Activated CD4-positive, alpha-beta T cell treated with anti-CD3 and anti-CD28 coated beads, Interleukin-2, amount 10 ng/mL, durations not matched to agents 24 days and 14 days (primary cell): ENCODE measurements at regions not wholly inside any gene's neighbourhood (a gene's known extent, or its start where the extent isn't known, plus 50 kb on each side); places are given as distances from the start of the nearest gene placed in this dataset.

ENCODE experiments used
- DNase-seq: peaks from one replicate; pipeline ENCODE4 v3.0.0; 2022
- H3K27ac Mint-ChIP-seq: one replicate; pipeline ENCODE4 v1.8.0; 2022; ENCODE audit warnings: mild to moderate bottlenecking, mixed read lengths
- H3K27me3 Mint-ChIP-seq: one replicate; pipeline ENCODE4 v1.8.0; 2022; ENCODE audit warnings: mixed read lengths
- H3K36me3 Mint-ChIP-seq: one replicate; pipeline ENCODE4 v1.8.0; 2022; ENCODE audit warnings: low read depth, mild to moderate bottlenecking, mixed read lengths
- H3K4me1 Mint-ChIP-seq: one replicate; pipeline ENCODE4 v1.8.0; 2021; ENCODE audit warnings: mixed read lengths
- H3K4me3 Mint-ChIP-seq: one replicate; pipeline ENCODE4 v1.8.0; 2022; ENCODE audit warnings: mild to moderate bottlenecking, moderate library complexity, mixed read lengths
- H3K9me3 Mint-ChIP-seq: one replicate; pipeline ENCODE4 v1.8.0; 2021; ENCODE audit warnings: mixed read lengths
- intact Hi-C: fragments of 100-400 bp; cut with micrococcal nuclease; formaldehyde crosslinking; loops from one replicate; pipeline ENCODE4 v1.15.1; 2023

DNA sequence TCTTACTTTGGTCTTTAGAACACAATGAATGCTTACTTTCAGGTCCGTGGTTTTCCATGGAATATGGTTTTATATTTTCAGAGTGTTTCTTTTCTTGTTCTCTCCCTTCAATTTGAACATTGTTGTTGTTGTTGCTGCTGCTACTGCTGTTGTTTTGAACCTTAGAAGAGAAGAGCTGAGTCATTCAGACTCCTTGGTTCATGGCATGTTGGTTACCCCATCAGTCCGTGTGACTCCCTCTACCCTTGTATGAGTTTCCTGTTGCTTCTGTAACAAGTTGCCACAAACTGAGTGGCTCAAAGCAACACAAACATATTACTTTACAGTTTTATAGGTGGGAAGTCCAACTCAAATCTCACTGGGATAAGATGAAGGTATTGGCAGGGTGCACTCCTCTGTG, 511.0 kb downstream of the INSC start:
- Mint-ChIP-seq H3K27ac (no peak overlapping the region), H3K4me1 (no peaks in the 10 kb centered on the region), H3K36me3 (no peaks in the 10 kb centered on the region), H3K27me3 (no peaks in the 10 kb centered on the region), H3K4me3 (no peak overlapping the region), H3K9me3 (no peaks in the 10 kb centered on the region)
- intact Hi-C loops, result no loop called here
- no peak for DNase-seq

- Mint-ChIP-seq H3K27ac (no peak overlapping the region), H3K27me3 (no peaks in the 10 kb centered on the region), H3K4me1 (no peaks in the 10 kb centered on the region), H3K36me3 (no peaks in the 10 kb centered on the region), H3K4me3 (no peak overlapping the region), H3K9me3 (no peaks in the 10 kb centered on the region)
- intact Hi-C loops, result no loop called here
- DNase-seq, result no peak
These were observed 512.8 kb downstream of the INSC start for GRCh38 chr11:15627560-15627959.

- Mint-ChIP-seq H3K4me1 (no peaks in the 10 kb centered on the region), H3K9me3 (no peaks in the 10 kb centered on the region), H3K4me3 (no peak overlapping the region)
These were observed 515.1 kb downstream of the INSC start for GRCh38 chr11:15629690-15630321.

DNA sequence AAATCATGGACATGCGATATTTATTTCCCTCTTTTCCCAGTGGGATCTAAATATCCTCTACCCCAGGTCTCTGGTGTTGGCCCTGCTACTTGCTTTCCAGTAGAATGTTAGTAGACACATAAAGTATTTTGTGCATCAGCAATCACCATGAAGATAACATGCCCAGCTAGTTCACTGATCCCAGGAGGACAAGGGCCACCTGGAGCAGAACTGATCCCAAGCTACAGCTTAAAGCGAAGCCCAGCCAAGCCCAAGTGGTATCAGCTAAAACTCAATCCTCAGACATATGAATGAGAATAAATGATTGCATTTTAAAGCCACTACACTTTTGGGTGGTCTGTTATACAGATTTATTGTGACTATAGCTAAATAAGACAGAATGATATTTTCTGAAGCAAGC, 516.2 kb downstream of the INSC start:
- no peak overlapping the region for H3K27ac Mint-ChIP-seq
- peaks cover 3% of the 10 kb centered on the region for H3K9me3 Mint-ChIP-seq
- H3K4me3 Mint-ChIP-seq, result no peak overlapping the region
- DNase-seq, result no peak
- no peaks in the 10 kb centered on the region for H3K36me3 Mint-ChIP-seq
- H3K4me1 Mint-ChIP-seq, result no peaks in the 10 kb centered on the region
- no peaks in the 10 kb centered on the region for H3K27me3 Mint-ChIP-seq
- intact Hi-C loops, result no loop called here

More at GRCh38 chr11:15629690-15630321, 515.1 kb downstream of the INSC start:
- H3K27ac Mint-ChIP-seq, result no peak overlapping the region
- intact Hi-C loops, result no loop called here
- no peaks in the 10 kb centered on the region for H3K36me3 Mint-ChIP-seq
- H3K27me3 Mint-ChIP-seq, result no peaks in the 10 kb centered on the region
- no peak for DNase-seq

DNA sequence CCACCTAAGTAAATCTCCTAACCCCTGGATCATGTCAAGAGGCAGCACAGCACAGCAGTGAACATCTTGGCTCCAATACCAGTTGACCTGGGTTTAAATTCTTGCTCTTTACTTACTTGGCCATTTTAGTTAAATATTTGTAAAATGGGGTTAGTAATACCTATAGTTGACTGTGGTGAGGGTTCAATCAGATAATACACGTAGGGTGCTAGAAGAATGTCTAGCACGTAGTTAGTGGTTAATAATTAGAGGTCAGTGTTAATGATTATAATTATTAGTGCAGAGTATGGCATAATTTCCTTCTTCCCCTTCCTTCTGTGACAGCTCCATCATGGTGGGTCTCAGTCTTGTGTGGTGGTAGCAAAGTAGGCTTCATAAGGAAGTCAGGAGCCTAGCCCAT, 520.8 kb downstream of the INSC start:
- H3K4me1 Mint-ChIP-seq, result no peaks in the 10 kb centered on the region
- intact Hi-C loops, result no loop called here
- no peaks in the 10 kb centered on the region for H3K27me3 Mint-ChIP-seq
- no peaks in the 10 kb centered on the region for H3K36me3 Mint-ChIP-seq
- no peak overlapping the region for H3K27ac Mint-ChIP-seq
- H3K9me3 Mint-ChIP-seq, result peaks cover 3% of the 10 kb centered on the region
- no peak overlapping the region for H3K4me3 Mint-ChIP-seq
- DNase-seq, result no peak

GRCh38 chr11:15636521-15637089, 521.9 kb downstream of the INSC start:
- no peak overlapping the region for H3K4me3 Mint-ChIP-seq
- no peaks in the 10 kb centered on the region for H3K36me3 Mint-ChIP-seq
- intact Hi-C loops, result no loop called here

GRCh38 chr11:15638386-15638787, 523.7 kb downstream of the INSC start:
- Mint-ChIP-seq H3K9me3 (peaks cover 3% of the 10 kb centered on the region), H3K27me3 (no peaks in the 10 kb centered on the region), H3K27ac (no peak overlapping the region), H3K4me1 (no peaks in the 10 kb centered on the region), H3K36me3 (no peaks in the 10 kb centered on the region), H3K4me3 (no peak overlapping the region)
- no peak for DNase-seq
- intact Hi-C loops, result no loop called here

More at GRCh38 chr11:15636521-15637089, 521.9 kb downstream of the INSC start:
- DNase-seq, result no peak
- H3K27me3 Mint-ChIP-seq, result no peaks in the 10 kb centered on the region
- H3K27ac Mint-ChIP-seq, result no peak overlapping the region
- no peaks in the 10 kb centered on the region for H3K4me1 Mint-ChIP-seq
- peaks cover 3% of the 10 kb centered on the region for H3K9me3 Mint-ChIP-seq

DNA sequence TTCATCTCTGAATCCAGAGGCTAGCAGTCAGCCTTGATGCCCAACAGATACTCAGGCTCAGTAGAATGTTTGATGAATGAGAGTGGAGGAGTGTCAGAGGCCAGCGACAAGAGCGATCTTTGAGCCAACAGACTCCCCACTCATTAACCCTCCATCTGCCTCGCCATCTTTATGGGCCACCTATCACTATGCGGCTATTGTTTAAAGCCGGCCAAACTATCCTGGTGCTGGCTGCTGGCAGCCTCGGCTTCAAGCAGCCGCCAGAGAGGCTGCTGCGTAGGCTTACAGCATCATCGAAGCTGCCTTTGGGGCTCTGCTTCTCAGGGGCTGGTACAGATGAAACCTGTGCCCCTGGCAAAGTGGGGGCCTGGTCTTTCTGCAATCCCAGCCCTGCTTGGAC, 525.6 kb downstream of the INSC start:
- Mint-ChIP-seq H3K27me3 (peaks cover 1% of the 10 kb centered on the region), H3K4me3 (no peak overlapping the region), H3K27ac (no peak overlapping the region), H3K36me3 (no peaks in the 10 kb centered on the region), H3K4me1 (no peaks in the 10 kb centered on the region), H3K9me3 (peaks cover 3% of the 10 kb centered on the region)
- DNase-seq, result no peak
- intact Hi-C loops, result no loop called here

GRCh38 chr11:15641271-15642045, 526.7 kb downstream of the INSC start:
- Mint-ChIP-seq H3K36me3 (no peaks in the 10 kb centered on the region), H3K4me1 (no peaks in the 10 kb centered on the region), H3K9me3 (no peaks in the 10 kb centered on the region), H3K27me3 (peaks cover 1% of the 10 kb centered on the region), H3K27ac (no peak overlapping the region), H3K4me3 (no peak overlapping the region)
- DNase-seq, result no peak
- intact Hi-C loops, result no loop called here

DNA sequence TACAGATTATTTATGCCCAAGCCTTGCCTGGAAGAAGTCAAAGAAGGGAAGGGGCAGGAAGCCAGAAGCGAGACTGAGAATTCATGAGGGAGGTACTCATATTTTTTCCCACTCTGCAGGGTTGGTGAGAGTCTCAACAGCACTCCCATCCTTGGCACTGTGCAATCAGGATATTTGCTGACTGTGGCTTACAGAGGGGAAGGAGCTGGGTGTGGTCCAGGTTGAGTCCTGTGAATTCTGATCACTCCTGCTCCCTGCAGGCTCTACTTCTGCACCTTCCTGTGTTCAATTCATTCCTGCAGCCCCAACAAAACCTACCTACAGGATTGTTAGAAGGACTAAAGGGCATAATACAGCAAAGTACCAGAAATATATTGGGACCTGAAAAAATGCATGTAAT, 530.5 kb downstream of the INSC start:
- Mint-ChIP-seq H3K27ac (no peak overlapping the region), H3K4me3 (no peak overlapping the region), H3K4me1 (no peaks in the 10 kb centered on the region), H3K36me3 (no peaks in the 10 kb centered on the region), H3K9me3 (no peaks in the 10 kb centered on the region), H3K27me3 (peaks cover 1% of the 10 kb centered on the region)
- DNase-seq, result no peak
- intact Hi-C loops, result no loop called here

GRCh38 chr11:15649371-15650104, 534.8 kb downstream of the INSC start:
- H3K36me3 Mint-ChIP-seq, result no peaks in the 10 kb centered on the region
- no peak overlapping the region for H3K4me3 Mint-ChIP-seq
- no peaks in the 10 kb centered on the region for H3K4me1 Mint-ChIP-seq
- H3K27me3 Mint-ChIP-seq, result peaks cover 24% of the 10 kb centered on the region
- intact Hi-C loops, result loop anchor here (1.0 to 5.0 kb wide), 3 partner anchors 168 to 964 kb away; no protein-coding TSS in a partner anchor
- no peak for DNase-seq
- H3K9me3 Mint-ChIP-seq, result no peaks in the 10 kb centered on the region
- H3K27ac Mint-ChIP-seq, result no peak overlapping the region

DNA sequence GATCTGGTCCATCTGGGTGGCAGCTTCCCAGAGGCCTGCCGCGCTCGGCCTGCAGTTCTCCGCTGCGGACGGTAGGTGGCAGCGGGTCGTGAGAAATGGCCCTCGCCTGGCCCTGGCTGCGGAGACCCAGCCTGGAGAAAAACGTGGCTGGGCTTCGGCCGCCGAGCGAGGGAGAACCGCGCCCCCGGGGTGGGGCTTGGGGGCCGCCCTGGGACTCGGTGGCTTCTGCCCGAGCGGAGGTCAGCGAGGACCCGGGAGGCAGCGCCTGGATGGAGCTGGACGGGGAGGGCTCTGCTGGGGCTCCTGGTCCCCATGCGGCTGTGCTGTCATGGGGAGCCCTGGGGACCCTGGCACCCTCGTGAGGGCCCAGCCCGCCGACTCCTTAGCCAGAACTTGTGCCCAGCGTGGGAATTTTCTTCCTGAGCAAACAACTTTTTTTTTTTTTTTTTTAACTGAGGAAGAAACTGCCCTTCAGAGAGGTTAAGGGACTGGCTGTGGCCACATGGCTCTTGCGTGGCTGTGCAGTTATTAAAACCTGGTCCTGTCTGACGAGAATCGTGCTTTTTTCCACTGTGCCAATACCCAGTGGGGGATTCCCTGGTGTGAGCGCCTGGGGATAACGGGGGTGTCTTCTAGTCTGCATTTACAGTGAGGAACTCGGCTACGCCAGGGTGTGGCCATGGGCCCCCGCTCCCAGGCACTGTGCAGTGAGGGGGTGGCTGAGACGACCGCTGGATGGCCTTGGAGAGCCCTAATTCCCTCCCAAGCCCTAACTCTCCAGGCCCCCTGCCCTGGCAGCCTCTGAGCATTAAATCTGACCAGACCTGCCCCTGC, 535.6 kb downstream of the INSC start:
- H3K27me3 Mint-ChIP-seq, result peaks cover 23% of the 10 kb centered on the region

DNA sequence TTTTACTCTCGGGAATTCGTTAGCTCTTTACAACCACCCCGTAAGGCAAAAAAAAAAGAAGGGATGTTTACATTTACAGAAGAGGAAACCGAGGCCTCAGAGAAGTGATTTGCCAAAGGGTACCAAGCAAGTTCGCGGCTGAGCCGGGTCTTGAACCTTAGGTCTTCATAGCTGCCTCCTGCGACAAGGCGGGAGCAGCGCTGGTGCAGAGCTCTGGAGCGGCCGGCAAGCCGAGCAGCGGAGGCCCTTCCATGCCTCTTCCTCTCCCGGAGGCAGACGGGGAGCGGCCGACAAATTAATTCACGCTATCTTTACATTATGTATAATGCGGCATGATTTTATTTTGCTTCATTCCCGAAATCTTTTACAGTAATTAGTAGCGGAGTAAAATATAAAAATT, 536.3 kb downstream of the INSC start:
- Mint-ChIP-seq H3K27ac (no peak overlapping the region), H3K36me3 (no peaks in the 10 kb centered on the region), H3K27me3 (peaks cover 23% of the 10 kb centered on the region), H3K4me3 (no peak overlapping the region), H3K9me3 (no peaks in the 10 kb centered on the region), H3K4me1 (no peaks in the 10 kb centered on the region)
- intact Hi-C loops, result loop anchor here (5.0 kb wide), 1 partner anchor 166 kb away; no protein-coding TSS in a partner anchor
- no peak for DNase-seq

More for the DNA sequence above, 535.6 kb downstream of the INSC start:
- intact Hi-C loops, result loop anchor here (1.0 to 5.0 kb wide), 3 partner anchors 167 to 963 kb away; no protein-coding TSS in a partner anchor
- H3K4me1 Mint-ChIP-seq, result no peaks in the 10 kb centered on the region
- H3K36me3 Mint-ChIP-seq, result no peaks in the 10 kb centered on the region
- no peaks in the 10 kb centered on the region for H3K9me3 Mint-ChIP-seq
- no peak overlapping the region for H3K27ac Mint-ChIP-seq
- no peak overlapping the region for H3K4me3 Mint-ChIP-seq
- peak; percentile 93 for DNase-seq
